HUES6 (cell line): ENCODE measurements at regions not wholly inside any gene's neighbourhood (a gene's known extent, or its start where the extent isn't known, plus 50 kb on each side); places are given as distances from the start of the nearest gene placed in this dataset.
"Not testable (repeated sequence)": the region's sequence is repeated elsewhere in the genome, so short reads cannot be mapped to it uniquely, and the experiment has no call there.

Experiments used
- H3K27ac ChIP-seq: 2 replicates; pipeline ENCODE4 v1.7.0; 2013; ENCODE audit warnings: low read depth, mild to moderate bottlenecking, low read length, inconsistent platforms
- H3K27me3 ChIP-seq: 2 replicates; pipeline ENCODE4 v1.6.1; 2013; ENCODE audit warnings: low read length; ENCODE audit not compliant: control insufficient read depth, insufficient read depth
- H3K36me3 ChIP-seq: 2 replicates; pipeline ENCODE4 v1.6.1; 2013; ENCODE audit warnings: low read length; ENCODE audit not compliant: control insufficient read depth, insufficient read depth
- H3K4me1 ChIP-seq: 2 replicates; pipeline ENCODE4 v1.6.1; 2013; ENCODE audit warnings: low read length; ENCODE audit not compliant: control insufficient read depth, insufficient read depth
- H3K4me3 ChIP-seq: 2 replicates; pipeline ENCODE4 v1.5.1; 2013; ENCODE audit warnings: low read depth, low read length
- H3K9ac ChIP-seq: one replicate; pipeline ENCODE4 v1.6.1; 2013; ENCODE audit warnings: mild to moderate bottlenecking, low read length
- H3K9me3 ChIP-seq: 2 replicates; pipeline ENCODE4 v1.6.1; 2013; ENCODE audit warnings: low read depth, low read length; ENCODE audit not compliant: control insufficient read depth, insufficient read depth

GRCh38 chr15:30769390-30770124 lies 134.2 kb upstream of the FAN1 start:
- not testable (repeated sequence) for H3K4me3 ChIP-seq, H3K27ac ChIP-seq, H3K4me1 ChIP-seq, H3K27me3 ChIP-seq, H3K9ac ChIP-seq, H3K9me3 ChIP-seq
- peaks cover 18% of the 10 kb centered on the region for H3K36me3 ChIP-seq

- Histone ChIP-seq H3K27ac (no peak overlapping the region), H3K9ac (no peak overlapping the region), H3K4me1 (no peaks in the 10 kb centered on the region), H3K9me3 (peaks cover 11% of the 10 kb centered on the region), H3K36me3 (peaks cover 18% of the 10 kb centered on the region), H3K27me3 (no peaks in the 10 kb centered on the region), H3K4me3 (no peak overlapping the region)
Measured at GRCh38 chr15:30770759-30771158, 133.0 kb upstream of the FAN1 start.

GRCh38 chr15:30783019-30783418 lies 120.7 kb upstream of the FAN1 start:
- Histone ChIP-seq H3K9me3 (no peaks in the 10 kb centered on the region; the same call in 1 of the 2 replicates), H3K9ac (no peak overlapping the region), H3K4me3 (no peak overlapping the region), H3K4me1 (no peaks in the 10 kb centered on the region), H3K36me3 (no peaks in the 10 kb centered on the region), H3K27ac (no peak overlapping the region), H3K27me3 (no peaks in the 10 kb centered on the region)

- Histone ChIP-seq H3K9me3 (no peaks in the 10 kb centered on the region), H3K4me1 (no peaks in the 10 kb centered on the region), H3K9ac (no peak overlapping the region), H3K27me3 (no peaks in the 10 kb centered on the region), H3K4me3 (no peak overlapping the region), H3K36me3 (no peaks in the 10 kb centered on the region), H3K27ac (no peak overlapping the region)
Measured at GRCh38 chr15:30788595-30788994, 115.1 kb upstream of the FAN1 start.

- Histone ChIP-seq H3K4me3 (no peak overlapping the region), H3K9ac (no peak overlapping the region), H3K27ac (no peak overlapping the region), H3K36me3 (no peaks in the 10 kb centered on the region), H3K9me3 (no peaks in the 10 kb centered on the region), H3K27me3 (no peaks in the 10 kb centered on the region), H3K4me1 (no peaks in the 10 kb centered on the region)
Measured at GRCh38 chr15:30791239-30792175, 112.2 kb upstream of the FAN1 start.

- H3K4me1 ChIP-seq, H3K9me3 ChIP-seq, H3K36me3 ChIP-seq, H3K27me3 ChIP-seq, H3K27ac ChIP-seq, H3K4me3 ChIP-seq, H3K9ac ChIP-seq: not testable (repeated sequence)
Measured at GRCh38 chr15:30792843-30793242, 110.9 kb upstream of the FAN1 start.

- H3K4me3 ChIP-seq: no peak overlapping the region
- no peak overlapping the region for H3K9ac ChIP-seq
- no peaks in the 10 kb centered on the region for H3K27me3 ChIP-seq
- H3K36me3 ChIP-seq: no peaks in the 10 kb centered on the region
- H3K9me3 ChIP-seq: no peaks in the 10 kb centered on the region
- H3K27ac ChIP-seq: no peak overlapping the region
- H3K4me1 ChIP-seq: no peaks in the 10 kb centered on the region
Measured at GRCh38 chr15:30794388-30794787, 109.3 kb upstream of the FAN1 start.

GRCh38 chr15:30799565-30799964 lies 104.2 kb upstream of the FAN1 start:
- not testable (repeated sequence) for H3K36me3 ChIP-seq, H3K9me3 ChIP-seq, H3K9ac ChIP-seq, H3K27ac ChIP-seq, H3K4me1 ChIP-seq, H3K4me3 ChIP-seq, H3K27me3 ChIP-seq

GRCh38 chr15:30801140-30801895 lies 102.4 kb upstream of the FAN1 start:
- not testable (repeated sequence) for H3K9ac ChIP-seq, H3K4me3 ChIP-seq

GRCh38 chr15:30802001-30802400 lies 101.7 kb upstream of the FAN1 start:
- H3K27ac ChIP-seq, H3K27me3 ChIP-seq, H3K36me3 ChIP-seq, H3K9ac ChIP-seq, H3K4me1 ChIP-seq, H3K9me3 ChIP-seq, H3K4me3 ChIP-seq: not testable (repeated sequence)

More at GRCh38 chr15:30801140-30801895, 102.4 kb upstream of the FAN1 start:
- not testable (repeated sequence) for H3K4me1 ChIP-seq, H3K9me3 ChIP-seq, H3K27ac ChIP-seq, H3K27me3 ChIP-seq, H3K36me3 ChIP-seq

GRCh38 chr15:30803703-30804102 lies 100.0 kb upstream of the FAN1 start:
- not testable (repeated sequence) for H3K4me3 ChIP-seq, H3K4me1 ChIP-seq, H3K27ac ChIP-seq, H3K36me3 ChIP-seq, H3K9me3 ChIP-seq, H3K9ac ChIP-seq, H3K27me3 ChIP-seq
